ENCODE measurements at regions not wholly inside any gene's neighbourhood (a gene's known extent, or its start where the extent isn't known, plus 50 kb on each side); places are given as distances from the start of the nearest gene placed in this dataset.
"Not testable (repeated sequence)": the region's sequence is repeated elsewhere in the genome, so short reads cannot be mapped to it uniquely, and the experiment has no call there.

DNA sequence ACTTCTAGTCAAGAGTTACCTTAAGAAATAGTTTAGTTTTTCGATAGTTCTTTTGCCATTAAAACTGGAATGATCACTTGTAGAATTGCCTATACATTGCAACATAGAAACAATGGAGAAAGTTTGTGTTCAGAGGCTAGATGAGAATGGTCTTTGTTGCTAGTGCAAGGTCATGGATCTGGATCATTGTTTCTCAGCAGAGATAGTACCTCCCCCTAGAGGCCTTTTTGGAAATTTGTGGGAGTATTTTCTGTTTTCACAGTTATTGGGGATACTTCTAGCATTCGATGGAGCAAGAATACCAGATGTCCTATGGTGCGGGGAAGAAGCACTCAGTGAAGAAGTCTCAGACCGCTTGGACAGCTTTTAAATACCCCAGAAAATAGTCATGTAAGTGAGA, 138.8 kb upstream of the HMGA2 start:
- DNase-seq, result peak; percentile 63

DNA sequence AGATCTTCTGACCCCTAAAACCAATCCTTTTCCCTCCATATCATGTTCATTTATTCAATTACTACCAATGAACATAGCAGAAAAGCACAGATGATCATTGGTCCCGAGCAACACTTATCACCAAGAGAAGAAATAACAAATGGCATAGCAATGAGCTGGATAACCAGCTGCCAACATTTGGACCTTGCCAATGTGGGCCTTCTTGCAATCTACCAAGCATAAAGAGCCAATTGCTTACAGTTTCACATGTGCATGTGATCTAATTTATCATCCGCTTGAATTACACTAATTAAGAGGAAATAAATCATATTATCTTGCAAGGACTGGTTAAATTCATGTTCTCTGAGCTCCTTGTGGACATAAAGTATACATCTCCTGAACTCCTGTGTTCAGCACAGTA, 134.8 kb upstream of the HMGA2 start:
- DNase-seq, result no peak

DNA sequence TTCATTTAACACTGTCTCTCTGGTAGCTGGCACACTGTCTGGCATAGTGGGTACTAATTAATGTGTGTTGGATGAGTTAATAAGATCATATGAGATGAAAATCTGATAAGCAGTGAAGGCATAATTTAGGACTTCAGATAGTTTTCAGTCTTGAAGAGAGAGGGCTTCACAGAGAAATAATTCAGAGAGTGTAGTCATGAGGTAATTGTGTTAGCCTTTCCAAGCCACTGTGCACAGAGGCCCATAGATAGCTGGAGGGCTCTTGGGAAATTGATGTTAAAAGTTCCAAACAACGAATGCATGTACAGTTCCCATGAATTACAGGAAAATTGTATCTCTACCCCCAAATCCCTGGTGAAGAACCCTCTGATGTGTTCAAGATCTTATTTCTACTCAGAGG, 133.8 kb upstream of the HMGA2 start:
- DNase-seq, result no peak

DNA sequence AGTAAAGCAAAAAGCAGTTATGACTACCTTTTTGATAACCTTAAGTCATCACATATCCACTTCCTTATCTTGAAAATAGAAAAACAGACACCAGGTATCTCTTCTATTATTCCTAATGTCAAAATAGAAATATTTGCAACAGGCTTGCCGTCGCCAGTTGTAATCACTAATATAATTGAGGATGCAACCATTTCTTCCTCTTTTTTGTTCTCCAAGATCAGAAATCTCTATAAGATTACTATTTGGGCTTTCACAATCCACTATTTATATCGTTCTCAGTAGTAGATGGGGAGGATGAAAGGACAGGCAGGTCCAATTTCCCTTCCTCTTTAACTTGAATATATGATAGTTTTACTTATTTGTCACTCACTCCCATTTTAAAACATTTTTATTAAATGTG, 130.2 kb upstream of the HMGA2 start:
- DNase-seq, result no peak

DNA sequence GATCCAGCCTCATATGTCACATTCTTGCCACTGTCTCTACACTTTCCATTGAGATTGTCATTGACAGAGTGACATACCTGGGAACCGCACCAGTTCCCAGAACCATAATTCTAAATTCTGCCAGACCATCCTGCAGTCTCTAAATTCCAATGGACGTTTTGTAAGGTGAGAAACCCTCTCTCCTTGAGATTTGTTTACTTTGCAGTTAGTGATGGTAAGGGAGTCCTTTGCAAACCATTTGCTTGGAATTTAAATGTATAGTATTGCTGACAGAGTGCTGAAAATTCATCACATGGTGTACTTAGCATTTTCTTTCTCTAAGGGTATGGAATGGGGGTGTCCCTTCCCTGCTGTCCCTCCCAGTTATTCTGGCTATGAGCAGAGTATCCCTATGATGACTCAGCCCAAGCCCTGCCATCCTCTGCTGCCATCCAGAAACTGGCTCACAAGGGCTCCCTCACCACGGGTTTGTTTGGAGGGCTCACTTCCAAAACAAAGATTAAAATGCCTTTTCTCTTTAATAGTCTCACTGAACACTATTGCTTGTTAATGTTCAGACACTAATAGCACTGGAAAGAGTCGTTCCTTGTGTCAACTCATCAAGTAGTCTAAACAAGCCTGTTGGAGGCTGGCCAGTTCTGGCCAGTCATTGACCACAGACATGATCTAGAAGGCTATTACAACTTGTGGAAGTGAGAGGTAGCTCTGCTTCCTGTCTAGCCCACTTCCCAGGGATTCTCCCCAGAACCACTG, 129.0 kb upstream of the HMGA2 start:
- peak; percentile 97 for DNase-seq

DNA sequence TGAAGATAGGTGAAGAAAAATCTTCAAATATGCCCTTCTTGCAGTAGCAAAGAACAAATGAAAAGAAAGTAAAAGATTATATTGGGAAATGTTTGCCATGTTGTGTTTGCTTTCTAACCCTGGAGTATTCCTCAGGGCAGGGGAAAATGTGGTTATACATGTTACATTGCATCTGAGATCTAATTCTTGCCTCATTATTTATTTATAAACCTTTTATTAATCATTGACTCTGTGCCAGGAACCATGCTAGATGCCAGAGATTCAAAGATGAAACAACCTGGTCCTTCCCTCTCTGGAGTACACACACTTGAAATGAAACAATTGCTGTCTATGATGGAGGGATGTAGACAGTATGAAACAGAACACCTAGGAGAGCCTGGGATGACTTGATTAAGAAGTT, 128.1 kb upstream of the HMGA2 start:
- DNase-seq, result no peak

DNA sequence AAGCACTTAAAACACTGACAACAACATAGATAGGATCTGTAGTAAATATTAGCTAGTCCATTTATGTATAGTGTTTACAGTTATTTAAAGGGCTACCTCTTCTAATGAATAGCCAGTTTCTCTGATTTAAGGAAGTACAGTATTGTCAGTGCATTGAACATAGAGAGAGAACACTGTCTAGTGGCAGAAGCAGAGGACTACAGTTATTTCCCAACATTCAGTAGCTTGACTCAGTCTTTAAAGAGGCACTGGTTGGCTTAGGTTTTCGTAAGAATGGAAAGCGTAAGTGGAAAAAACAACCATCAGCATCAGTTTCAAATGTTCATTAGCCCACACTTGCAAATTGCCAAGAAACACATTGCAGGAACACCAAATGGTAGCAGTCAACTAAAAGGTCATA, 125.0 kb upstream of the HMGA2 start:
- DNase-seq, result peak; percentile 36

DNA sequence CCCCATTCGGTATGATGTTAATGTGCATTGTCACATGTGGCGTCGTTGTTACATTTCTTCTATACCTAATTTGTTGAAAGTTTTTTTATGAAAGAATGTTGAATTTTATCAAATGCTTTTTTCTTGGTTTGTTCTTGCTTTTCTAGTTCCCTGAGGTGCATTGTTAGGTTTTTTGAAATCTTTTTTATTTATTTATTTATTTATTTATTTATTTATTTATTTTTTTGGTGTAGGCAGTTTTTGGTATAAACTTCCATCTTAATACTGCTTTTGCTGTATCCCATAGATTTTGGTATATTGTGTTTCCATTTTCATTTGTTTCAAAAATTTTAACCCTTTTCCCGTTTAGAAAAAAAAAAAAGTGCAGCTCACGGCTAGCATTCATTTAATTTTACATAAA, 121.1 kb upstream of the HMGA2 start:
- DNase-seq, result no peak

DNA sequence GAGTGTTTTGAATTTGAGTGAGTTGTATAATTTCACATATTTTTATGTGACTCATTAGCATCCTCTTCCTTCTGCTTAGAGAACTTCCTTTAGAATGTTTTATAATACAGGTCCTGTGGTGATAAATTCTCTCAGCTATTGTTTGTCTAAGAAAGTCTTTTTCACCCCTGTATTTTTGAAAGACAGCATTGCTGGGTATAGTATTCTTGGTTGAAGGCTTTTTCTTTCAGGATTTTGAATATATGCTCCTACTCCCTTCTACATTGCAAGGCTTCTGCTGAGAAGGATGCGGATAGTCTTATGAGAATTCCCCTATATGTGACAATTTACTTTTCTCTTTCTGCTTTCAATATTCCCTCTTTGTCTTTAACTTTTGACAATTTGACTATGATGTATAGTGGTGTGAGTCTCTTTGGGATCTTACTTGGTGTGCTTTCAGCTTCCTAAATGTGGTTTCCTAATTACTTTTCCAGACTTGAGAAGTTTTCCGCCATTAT, 118.9 kb upstream of the HMGA2 start:
- DNase-seq, result no peak

DNA sequence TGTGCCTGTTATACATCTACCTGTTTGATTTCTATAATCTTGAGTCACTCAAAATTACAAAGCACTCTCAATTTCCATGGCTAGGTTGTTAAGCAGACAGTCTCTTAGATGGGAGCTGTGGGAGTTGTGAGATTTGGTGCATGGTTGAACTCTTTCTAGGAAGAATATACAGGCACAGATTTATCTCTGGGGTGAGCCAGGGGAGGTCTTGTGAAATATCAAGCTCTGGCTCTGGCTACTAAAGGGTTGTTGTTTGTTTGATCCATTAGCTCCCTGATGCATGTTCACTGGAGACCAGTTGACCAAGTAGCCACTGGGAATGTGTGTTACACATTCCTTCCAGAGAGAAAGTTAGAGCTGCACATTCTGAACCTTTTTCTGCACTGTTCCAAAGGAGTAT, 117.2 kb upstream of the HMGA2 start:
- DNase-seq, result no peak

DNA sequence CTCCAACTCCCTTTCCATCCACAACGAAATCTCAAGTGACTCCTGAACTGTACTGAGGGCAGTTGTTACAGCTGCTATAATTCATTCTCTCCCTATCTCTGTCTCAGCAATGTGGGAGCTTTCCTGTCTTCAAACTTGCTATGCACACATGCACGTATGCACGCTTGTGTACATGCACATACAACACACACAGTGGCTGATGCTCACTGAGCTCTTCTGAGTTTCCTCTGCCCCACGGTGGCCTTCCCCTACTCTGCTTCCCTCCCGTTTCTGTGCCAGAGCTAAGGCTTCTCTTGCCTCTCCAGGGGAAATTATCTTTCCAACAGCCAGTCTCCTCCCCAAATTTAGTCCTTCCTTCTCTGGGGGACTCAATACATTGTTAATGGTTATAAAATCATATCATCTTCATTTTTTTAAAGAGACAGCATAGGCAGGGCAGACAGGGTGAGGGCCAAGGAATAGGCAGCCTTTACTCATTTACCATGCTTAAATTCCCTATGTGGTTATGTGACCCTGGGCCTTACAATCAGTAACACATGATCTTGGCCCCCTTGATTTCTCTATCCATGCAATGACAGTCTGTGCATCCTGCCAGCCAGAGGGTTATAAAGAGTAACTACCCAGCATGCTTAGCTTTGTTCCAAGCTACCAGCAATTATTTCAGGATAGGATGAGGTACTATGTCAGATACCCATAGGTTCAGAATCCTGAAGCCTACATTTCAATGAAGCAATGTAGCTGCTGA, 111.9 kb upstream of the HMGA2 start:
- no peak for DNase-seq

DNA sequence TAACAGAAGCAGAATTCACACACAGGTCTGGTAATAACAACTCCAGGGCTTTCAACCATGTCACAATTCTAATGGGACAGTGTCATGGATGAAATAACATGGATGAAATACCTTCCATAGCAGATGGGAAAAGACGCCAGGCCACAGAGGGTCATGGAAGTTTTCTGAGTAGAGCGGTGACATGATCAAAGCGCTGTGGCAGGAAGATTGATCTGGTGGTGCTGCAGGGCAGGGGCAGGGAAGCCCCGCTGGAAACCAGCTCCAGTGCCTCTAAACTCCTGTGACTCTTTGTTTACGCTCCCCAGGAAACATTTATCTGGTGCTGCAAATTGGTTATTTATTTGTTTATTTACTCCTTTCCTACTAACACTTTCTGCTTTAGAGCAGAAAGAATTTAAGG, 108.3 kb upstream of the HMGA2 start:
- no peak for DNase-seq

DNA sequence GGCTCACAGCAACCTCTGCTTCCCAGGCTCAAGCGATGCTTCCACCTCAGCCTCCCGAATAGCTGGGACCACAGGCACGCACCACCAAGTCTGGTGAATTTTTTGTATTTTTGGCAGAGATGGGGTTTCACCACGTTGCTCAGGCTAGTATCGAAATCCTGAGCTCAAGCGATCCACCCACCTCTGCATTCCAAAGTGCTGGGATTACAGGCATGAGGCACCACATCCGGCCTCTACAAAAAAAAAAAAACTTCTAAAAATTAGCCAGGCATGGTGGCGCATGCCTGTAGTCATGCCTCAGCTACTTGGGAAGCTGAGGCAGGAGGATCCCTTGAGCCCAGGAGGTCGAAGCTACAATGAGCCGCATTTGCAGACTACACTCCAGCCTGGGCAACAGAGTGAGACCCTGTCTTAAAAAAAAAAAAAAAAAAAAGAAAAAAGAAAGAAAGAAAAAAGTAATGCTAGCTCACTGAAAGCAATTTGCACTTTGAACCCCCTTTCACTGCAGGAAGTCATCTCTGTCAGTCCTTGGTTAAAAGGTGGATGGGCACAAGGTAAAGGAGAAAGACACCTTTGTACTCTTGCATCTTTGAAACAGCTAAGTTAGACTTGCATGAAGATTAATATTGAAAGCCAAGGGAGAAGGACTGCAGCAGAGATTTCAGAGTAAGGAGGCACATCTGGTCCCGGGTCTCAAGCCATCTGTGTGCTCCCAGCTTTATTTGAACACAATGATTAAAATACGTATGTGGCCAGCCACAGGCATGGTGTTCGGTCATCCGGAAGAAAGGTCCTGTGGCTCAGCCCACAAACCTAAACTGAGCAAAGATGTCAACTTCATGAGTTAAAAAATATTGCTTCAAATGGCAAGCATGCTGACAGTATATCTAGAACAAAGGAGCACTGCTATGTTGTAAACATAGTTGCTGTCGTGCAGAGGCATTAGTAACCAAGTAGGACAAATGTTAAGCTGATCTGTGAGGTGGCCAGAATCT, 103.8 kb upstream of the HMGA2 start:
- peak; percentile 94 for DNase-seq

DNA sequence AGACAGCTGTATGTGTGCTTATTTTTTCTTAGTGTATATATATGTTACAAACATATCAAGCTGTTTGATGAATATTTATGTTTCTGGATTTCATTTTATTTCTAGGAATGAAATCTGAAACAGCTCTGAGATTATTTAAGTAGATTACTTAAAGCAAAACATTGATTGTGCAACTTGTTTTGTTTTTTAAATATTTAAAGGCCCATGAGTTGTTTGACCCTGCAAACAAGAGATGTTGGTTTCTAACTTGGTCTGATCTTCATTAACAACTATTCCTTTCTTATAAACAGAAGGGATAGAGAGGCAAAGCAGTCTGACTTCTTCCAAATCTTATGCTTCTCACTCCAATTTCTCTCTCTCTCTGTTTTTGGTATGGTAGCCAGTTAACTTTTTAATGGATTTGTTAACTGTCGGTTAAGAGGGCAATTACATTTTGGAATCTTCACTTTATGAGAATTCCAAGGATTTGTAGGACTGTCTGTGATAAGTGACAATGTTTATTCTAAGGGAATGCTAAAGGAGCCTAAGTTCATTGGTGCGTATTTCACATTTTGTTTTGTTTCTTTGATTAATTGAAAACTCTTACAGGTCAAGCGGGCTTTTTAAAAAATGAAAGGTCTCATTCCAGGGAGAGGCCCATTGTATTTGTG, 102.6 kb upstream of the HMGA2 start:
- DNase-seq, result no peak

DNA sequence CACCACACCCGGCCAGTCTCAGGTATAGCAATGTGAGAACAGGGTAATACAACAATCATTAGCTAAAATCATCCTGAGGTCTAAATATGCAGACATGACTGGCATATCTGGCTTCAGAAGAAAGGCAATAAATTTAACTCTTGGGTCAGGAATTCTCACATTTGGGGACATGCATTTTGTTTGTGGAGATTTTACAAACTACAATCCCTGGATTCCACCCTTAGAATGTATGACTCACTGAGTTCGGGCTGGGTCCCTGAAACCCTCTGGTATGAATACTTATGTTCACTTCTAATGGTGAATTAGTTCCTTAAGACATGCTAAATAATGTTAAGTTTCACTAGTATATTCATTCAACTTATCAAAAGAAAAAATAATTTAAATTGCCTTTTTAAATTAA, 98.9 kb upstream of the HMGA2 start:
- DNase-seq, result peak; percentile 69

DNA sequence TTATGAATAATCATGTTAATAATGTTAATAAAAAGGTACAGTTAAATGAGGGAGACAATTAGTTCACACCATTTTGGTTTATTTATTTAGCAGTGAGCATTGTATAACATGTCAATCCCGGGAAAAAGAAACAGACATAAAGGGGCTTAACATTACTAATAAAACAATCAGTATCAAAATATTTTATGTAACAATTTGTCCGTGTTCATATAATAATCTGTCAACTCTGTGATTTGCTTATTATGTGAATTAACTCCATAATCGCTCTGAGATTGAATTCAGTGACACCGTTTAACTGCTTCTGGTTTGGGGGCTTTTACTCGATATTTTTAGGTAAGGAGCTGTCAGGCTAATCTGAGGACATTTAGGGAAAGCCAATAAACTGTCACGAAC, 95.8 kb upstream of the HMGA2 start:
- no peak for DNase-seq

DNA sequence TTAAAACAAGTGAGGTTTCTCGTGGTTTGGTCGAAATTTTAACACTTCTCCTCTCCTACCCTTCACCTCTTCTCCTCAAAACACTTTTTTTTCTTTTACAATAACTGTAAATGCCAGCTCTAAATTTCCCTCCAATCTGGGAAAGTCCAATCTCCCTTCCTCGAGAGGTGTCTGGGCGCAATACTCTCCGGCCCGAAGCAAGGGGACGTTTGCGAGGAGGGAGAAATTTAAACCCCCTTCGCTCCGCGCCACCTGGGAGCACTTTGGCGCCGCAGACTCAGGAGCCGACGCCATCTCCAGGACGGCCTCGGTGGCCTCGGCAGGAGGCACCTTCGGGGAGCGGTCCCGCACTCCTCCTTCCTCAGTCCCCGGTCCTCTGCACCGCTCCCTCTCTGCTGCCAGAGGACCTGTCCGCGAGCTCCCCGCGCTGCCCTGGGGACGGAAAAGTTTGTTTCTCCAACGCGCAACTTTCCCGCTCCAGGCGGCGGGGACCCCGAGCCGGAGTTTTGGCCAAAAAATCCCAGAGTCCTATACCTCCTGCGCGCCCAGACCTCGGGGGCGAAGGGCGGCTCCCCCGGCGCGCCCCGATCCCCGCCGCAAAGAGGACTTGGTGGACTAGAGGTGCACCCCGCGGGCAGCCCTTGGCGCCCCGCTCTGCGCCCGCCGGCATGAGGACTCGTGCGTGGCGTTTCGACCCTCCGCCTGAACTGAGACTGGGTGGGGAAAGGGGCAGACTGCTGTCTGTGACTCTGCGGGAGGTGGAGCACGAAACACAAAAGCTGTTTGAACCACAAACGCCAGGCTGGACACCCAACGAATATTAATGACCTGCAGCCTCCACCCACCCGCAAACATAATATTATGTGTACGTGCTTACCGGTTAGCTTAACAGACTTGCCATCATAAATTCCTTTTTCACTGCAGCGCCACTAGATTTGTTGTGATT, 95.2 kb upstream of the HMGA2 start:
- peak; percentile 35 for DNase-seq

DNA sequence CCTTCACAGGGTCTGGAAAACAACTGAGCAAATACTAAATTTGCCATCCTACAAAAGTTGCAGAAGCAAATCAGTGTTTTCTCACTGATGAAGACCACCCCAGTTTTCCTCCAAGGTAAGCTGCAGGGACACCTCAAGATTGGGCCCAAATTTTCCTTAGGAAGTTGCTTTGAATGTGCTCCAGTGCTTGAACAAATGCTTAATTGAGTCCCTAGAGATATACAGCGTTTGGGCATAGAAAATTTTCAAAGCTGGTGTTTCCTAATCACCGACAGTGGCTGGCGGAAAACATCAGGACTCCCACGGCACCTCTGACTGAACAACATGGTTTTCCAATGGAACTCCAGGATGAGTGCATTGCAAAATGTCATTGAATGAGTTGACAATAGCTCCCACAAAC, 92.5 kb upstream of the HMGA2 start:
- no peak for DNase-seq

DNA sequence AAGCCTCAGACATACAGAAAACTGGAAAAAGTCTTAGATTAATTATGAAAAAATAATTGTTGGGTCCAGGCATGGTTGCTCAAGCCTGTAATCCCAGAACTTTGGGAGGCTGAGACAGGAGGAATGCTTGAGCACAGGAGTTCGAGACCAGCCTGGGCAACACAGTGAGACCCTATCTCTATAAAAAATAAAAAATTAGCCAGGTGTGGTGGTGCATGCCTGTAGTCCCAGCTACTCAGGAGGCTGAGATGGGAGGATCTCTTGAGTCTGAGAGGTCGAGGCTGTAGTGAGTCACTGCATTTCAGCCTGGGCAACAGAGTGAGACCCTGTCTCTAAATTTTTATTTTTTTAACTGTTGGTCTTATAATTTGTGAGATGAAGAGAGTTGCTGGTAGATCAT, 90.6 kb upstream of the HMGA2 start:
- DNase-seq, result not testable (repeated sequence)

DNA sequence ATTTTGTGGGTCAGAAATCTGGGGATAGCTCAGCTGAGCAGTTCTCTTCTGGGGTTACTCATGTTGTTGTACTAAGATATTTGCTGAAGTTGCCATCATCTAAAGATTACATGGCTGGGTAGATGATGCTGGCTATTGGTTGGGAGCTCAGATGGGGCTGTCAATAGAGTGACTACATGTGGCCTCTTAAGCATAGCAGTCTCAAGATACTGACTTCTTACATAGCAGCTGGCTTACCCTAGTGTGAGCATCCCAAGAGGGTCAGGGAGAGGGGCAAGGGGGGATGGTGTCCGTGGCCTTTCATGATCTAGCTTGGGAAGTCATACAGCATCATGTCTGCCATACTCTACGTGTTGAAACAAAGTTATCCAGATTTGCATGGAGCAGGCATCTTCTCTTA, 90.1 kb upstream of the HMGA2 start:
- DNase-seq, result no peak

DNA sequence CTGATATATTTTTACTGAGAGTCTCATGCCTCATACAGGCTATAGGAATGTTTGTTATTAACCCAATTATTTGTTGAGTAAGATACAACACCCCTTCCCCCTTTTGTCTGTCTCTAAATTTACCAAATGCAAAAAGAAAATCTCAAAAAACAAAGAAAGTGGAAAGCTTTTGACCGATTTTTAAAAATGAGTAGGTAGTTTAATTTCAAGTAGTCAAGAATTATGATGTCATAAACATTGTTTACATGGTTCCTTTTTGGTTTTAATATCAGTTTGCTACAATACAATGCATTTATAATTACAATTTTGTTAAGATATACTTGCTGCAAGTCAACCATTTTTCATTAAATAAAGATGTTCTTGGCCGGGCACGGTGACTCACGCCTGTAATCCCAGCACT, 84.7 kb upstream of the HMGA2 start:
- DNase-seq, result no peak

DNA sequence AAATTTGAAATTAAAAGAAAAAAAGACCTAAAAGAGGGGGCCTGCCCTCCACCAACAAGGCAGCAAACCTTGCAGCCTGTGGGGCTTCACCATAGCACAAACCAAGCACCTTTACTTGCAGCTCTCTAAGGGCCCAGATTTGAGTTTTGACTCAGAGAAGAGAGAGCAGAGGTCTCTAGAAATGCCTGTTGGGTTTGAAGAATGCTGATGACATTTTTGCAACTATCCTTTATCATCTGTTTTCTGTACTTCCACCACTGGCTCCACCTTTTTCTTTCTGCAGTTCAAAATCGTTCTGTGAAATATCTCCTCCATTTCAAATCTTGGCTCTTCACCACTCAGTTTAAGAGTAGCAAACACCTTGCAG, 83.8 kb upstream of the HMGA2 start:
- peak; percentile 13 for DNase-seq
